HEK293 (cell line): ENCODE measurements at regions not wholly inside any gene's neighbourhood (a gene's known extent, or its start where the extent isn't known, plus 50 kb on each side); places are given as distances from the start of the nearest gene placed in this dataset.

ENCODE experiments used
- CTCF ChIA-PET: fragments of 350-600 bp; formaldehyde crosslinking; extraction: SDS; loops from one replicate; lab custom pipeline; 2021; ENCODE audit warnings: antibody characterized with exemption; lab: Yijun Ruan, JAX
- POLR2A ChIA-PET: fragments of 300-600 bp; formaldehyde crosslinking; extraction: SDS; loops from one replicate; lab custom pipeline; 2020; ENCODE audit warnings: antibody characterized with exemption, inconsistent platforms; lab: Yijun Ruan, JAX
- H3K27ac ChIP-seq: fragments of 200-500 bp; sonication (Bioruptor generic); 2 replicates; pipeline ENCODE4 v1.5.1; 2014; ENCODE audit warnings: low read depth, low read length, control low read depth, inconsistent platforms; ENCODE audit errors: extremely low read depth
- H3K36me3 ChIP-seq, 2 experiments: fragments of 200-500 bp in 1 of 2; sonication (Bioruptor generic) in 1 of 2; 1 replicate in 1 of 2; 2 replicates in 1 of 2; pipeline ENCODE4 v1.5.1; 2014 to 2017; ENCODE audit warnings: inconsistent platforms in 2 of 2, low read length in 2 of 2; ENCODE audit not compliant: control insufficient read depth in 2 of 2, insufficient read depth in 1 of 2
- H3K4me1 ChIP-seq: fragments of 200-500 bp; sonication (Bioruptor generic); 2 replicates; pipeline ENCODE4 v1.5.1; 2014; ENCODE audit warnings: mild to moderate bottlenecking, low read length, inconsistent platforms; ENCODE audit not compliant: control insufficient read depth, insufficient read depth
- H3K4me3 ChIP-seq: 2 replicates; pipeline ENCODE4 v1.5.1; 2011; ENCODE audit warnings: low read depth, mild to moderate bottlenecking, control low read depth, low read length, moderate library complexity
- H3K9me3 ChIP-seq: fragments of 200-500 bp; sonication (Bioruptor generic); 2 replicates; pipeline ENCODE4 v1.5.1; 2014; ENCODE audit warnings: low read depth, low read length, inconsistent platforms; ENCODE audit not compliant: control insufficient read depth, insufficient read depth
- HOXA7 ChIP-seq: sonication (generic); formaldehyde crosslinking; IDR thresholded peaks from 2 replicates; pipeline ENCODE4 v1.8.1; 2022; ENCODE audit warnings: missing genetic modification reagents, borderline replicate concordance
- HOXC10 ChIP-seq: sonication (generic); formaldehyde crosslinking; IDR thresholded peaks from 2 replicates; pipeline ENCODE4 v1.8.1; 2023; ENCODE audit warnings: mild to moderate bottlenecking, missing genetic modification reagents
- MYNN ChIP-seq: fragments of 450-650 bp; formaldehyde crosslinking; IDR thresholded peaks from 2 replicates; pipeline ENCODE4 v1.5.1; 2016; ENCODE audit warnings: missing biosample characterization, missing genetic modification characterization, borderline replicate concordance
- OSR2 ChIP-seq: fragments of 450-650 bp; formaldehyde crosslinking; IDR thresholded peaks from 2 replicates; pipeline ENCODE4 v1.5.1; 2016; ENCODE audit warnings: missing biosample characterization, missing genetic modification characterization
- ZBTB21 ChIP-seq: fragments of 450-650 bp; formaldehyde crosslinking; IDR thresholded peaks from 2 replicates; pipeline ENCODE4 v1.5.1; 2017; ENCODE audit warnings: missing biosample characterization, missing genetic modification characterization
- ZIC2 ChIP-seq: fragments of 450-650 bp; formaldehyde crosslinking; IDR thresholded peaks from 2 replicates; pipeline ENCODE4 v1.5.1; 2016; ENCODE audit warnings: missing biosample characterization, missing genetic modification characterization
- ZNF174 ChIP-seq: fragments of 450-650 bp; formaldehyde crosslinking; IDR thresholded peaks from 2 replicates; pipeline ENCODE4 v1.5.0; 2017; ENCODE audit warnings: missing biosample characterization, mild to moderate bottlenecking, missing genetic modification characterization
- ZNF239 ChIP-seq: fragments of 450-650 bp; formaldehyde crosslinking; IDR thresholded peaks from 2 replicates; pipeline ENCODE4 v1.5.1; 2016; ENCODE audit warnings: missing biosample characterization, missing genetic modification characterization
- ZNF354C ChIP-seq: fragments of 450-650 bp; formaldehyde crosslinking; IDR thresholded peaks from 2 replicates; pipeline ENCODE4 v1.5.1; 2016; ENCODE audit warnings: missing biosample characterization, missing genetic modification characterization, low read depth, borderline replicate concordance
- ZNF37A ChIP-seq: fragments of 450-650 bp; IDR thresholded peaks from 2 replicates; pipeline ENCODE4 v1.5.1; 2018; ENCODE audit warnings: missing biosample characterization, missing genetic modification characterization
- ZNF426 ChIP-seq: fragments of 450-650 bp; formaldehyde crosslinking; IDR thresholded peaks from 2 replicates; pipeline ENCODE4 v1.5.1; 2017; ENCODE audit warnings: missing biosample characterization, missing genetic modification characterization, mild to moderate bottlenecking, inconsistent platforms, moderate library complexity
- ZNF473 ChIP-seq: fragments of 450-650 bp; formaldehyde crosslinking; IDR thresholded peaks from 2 replicates; pipeline ENCODE4 v1.5.1; 2017; ENCODE audit warnings: missing biosample characterization, missing genetic modification characterization
- ZNF571 ChIP-seq: fragments of 450-650 bp; formaldehyde crosslinking; IDR thresholded peaks from 2 replicates; pipeline ENCODE4 v1.5.0; 2017; ENCODE audit warnings: missing biosample characterization, missing genetic modification characterization
- ZNF585B ChIP-seq: fragments of 450-650 bp; formaldehyde crosslinking; IDR thresholded peaks from 2 replicates; pipeline ENCODE4 v1.5.1; 2016; ENCODE audit warnings: missing biosample characterization, missing genetic modification characterization
- ZSCAN30 ChIP-seq: fragments of 450-650 bp; IDR thresholded peaks from 2 replicates; pipeline ENCODE4 v1.5.1; 2018; ENCODE audit warnings: missing biosample characterization, mild to moderate bottlenecking, missing genetic modification characterization, moderate library complexity
- TF ChIP-seq, protein P1 (sequence below): fragments of 450-650 bp; formaldehyde crosslinking; IDR thresholded peaks from 2 replicates; pipeline ENCODE4 v1.5.1; 2017; ENCODE audit warnings: missing biosample characterization, missing genetic modification characterization
- TF ChIP-seq, protein P2 (sequence below): fragments of 450-650 bp; formaldehyde crosslinking; IDR thresholded peaks from 2 replicates; pipeline ENCODE4 v1.5.1; 2016; ENCODE audit warnings: missing biosample characterization, missing genetic modification characterization

DNA sequence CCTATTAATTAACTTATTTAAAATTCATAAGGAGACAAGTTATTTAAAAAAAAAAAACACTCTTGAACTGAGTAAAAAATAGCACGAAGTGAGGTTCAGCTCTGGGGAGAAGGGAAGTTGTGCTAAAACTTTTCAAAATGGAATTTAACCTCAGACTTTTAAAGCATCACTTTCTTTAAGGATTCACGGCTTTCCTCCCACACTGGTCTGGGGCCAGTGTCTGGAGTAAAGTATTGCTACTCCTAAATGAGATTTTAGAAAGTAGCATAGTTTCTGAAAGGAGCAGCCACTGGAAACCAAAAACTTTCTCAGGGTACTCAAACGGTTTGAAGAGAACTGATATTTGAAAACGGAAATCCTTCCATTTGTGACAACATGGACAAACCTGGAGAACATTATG, 97.7 kb upstream of the CYP1B1 start:
- Histone ChIP-seq H3K27ac (no peak overlapping the region), H3K4me3 (no peak overlapping the region), H3K9me3 (no peaks in the 10 kb centered on the region), H3K4me1 (no peaks in the 10 kb centered on the region), H3K36me3 (no peaks in the 10 kb centered on the region)
- CTCF ChIA-PET: interaction anchor here (0.7 kb wide), 1 partner anchor 24 kb away, joined by 3 read pairs; no protein-coding TSS in a partner anchor
- POLR2A ChIA-PET: no interaction called here
- TF ChIP-seq MYNN (tag by site-specific recombination): no peak
- no peak for TF ChIP-seq ZSCAN30 (tag by site-specific recombination)
- no peak for TF ChIP-seq ZBTB21
- TF ChIP-seq, all 188 proteins: peak for 0

DNA sequence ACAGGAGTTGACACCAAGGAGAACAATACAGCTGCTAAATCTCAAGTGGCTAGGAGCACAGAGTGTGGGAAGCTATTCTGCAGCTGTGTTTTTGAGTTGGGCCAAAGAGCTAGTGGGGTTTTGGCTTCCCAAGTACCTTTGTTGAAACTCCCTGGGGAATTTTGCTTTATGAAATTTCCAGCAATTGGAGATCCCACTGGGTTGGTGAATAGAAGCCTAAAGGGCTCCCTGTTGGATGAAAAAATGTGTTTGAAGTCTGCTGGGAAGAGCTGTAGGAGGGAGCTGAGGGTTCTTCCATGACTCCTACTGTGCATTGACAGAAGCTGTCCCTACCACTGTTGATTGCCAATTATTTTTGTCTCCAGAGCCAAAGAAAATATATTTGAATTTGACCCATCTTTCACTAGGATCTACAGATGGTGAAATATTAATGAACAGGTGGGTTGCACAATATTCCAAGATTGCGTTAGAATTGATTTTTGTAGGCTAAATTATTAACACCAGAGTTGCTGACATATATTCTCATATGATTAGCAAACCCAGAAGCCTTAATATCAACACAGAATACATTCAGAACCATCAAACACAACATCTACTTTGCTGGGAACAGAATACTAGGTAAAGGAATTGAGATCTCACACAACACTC, 95.4 kb upstream of the CYP1B1 start:
- no peak overlapping the region for H3K27ac ChIP-seq
- H3K4me1 ChIP-seq: no peaks in the 10 kb centered on the region
- H3K4me3 ChIP-seq: no peak overlapping the region
- TF ChIP-seq ZNF473: no peak
- TF ChIP-seq ZIC2: peak; percentile 77
- TF ChIP-seq, all 188 proteins: peak for 1
- no peaks in the 10 kb centered on the region for H3K36me3 ChIP-seq
- ChIA-PET POLR2A (interaction anchor here (0.6 kb wide), 1 partner anchor 189 kb away, joined by 7 read pairs; no protein-coding TSS in a partner anchor), CTCF (interaction anchor here (0.9 to 1.0 kb wide), 2 partner anchors 8 to 56 kb away, joined by 3 read pairs; no protein-coding TSS in a partner anchor)
- H3K9me3 ChIP-seq: no peaks in the 10 kb centered on the region

DNA sequence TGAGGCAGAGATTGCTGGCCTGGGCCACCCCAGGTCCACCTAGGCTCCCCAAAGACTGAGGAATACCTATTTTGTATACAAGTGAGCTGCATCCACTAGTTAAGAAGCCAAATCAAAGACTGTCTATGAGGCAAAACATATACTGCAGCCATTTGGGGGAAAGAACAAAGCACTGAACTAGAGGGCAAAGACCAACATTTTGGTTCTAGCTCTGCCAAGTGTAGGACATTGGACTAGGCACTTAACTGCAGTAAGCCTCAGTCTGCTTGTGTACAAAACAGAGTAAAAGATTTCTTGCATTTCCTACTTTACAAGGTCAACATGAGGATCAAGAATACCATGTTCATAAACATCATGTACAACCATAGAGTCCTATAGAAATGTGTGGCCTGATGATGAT, 94.8 kb upstream of the CYP1B1 start:
- TF ChIP-seq HOXC10: no peak
- CTCF ChIA-PET: interaction anchor here (0.9 kb wide), 1 partner anchor 55 kb away, joined by 3 read pairs; no protein-coding TSS in a partner anchor

DNA sequence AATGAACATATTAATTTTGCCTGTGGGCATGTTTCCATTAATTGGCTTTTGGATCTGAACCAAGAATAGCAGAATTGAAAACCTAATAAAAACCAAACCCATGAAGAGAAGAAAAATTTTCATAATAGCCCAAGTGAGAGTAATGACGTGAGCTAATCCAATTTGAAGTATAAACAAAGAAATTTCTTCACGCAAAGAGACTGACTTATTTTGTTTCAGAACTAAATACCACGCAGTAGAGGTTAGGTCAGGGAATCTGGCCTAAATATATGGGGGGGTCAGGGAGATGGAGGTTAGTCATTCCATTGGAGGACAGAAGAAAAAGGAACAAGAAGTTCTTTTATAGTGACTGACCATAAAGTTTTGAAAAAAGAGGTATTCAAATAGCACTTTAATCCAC, 94.1 kb upstream of the CYP1B1 start:
- H3K9me3 ChIP-seq: no peaks in the 10 kb centered on the region
- no peaks in the 10 kb centered on the region for H3K4me1 ChIP-seq
- TF ChIP-seq ZNF571 (tag by site-specific recombination): no peak
- no peak for TF ChIP-seq ZNF354C
- TF ChIP-seq, protein P1, sequence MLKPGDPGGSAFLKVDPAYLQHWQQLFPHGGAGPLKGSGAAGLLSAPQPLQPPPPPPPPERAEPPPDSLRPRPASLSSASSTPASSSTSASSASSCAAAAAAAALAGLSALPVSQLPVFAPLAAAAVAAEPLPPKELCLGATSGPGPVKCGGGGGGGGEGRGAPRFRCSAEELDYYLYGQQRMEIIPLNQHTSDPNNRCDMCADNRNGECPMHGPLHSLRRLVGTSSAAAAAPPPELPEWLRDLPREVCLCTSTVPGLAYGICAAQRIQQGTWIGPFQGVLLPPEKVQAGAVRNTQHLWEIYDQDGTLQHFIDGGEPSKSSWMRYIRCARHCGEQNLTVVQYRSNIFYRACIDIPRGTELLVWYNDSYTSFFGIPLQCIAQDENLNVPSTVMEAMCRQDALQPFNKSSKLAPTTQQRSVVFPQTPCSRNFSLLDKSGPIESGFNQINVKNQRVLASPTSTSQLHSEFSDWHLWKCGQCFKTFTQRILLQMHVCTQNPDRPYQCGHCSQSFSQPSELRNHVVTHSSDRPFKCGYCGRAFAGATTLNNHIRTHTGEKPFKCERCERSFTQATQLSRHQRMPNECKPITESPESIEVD (tag by site-specific recombination): no peak
- no peak for TF ChIP-seq HOXA7 (CRISPR knock-in tag)
- TF ChIP-seq OSR2 (tag by site-specific recombination): no peak
- no peak for TF ChIP-seq ZNF239
- no peak for TF ChIP-seq ZNF426 (tag by site-specific recombination)
- TF ChIP-seq ZNF174 (tag by site-specific recombination): no peak
- TF ChIP-seq ZNF37A (tag by site-specific recombination): no peak
- TF ChIP-seq ZNF585B (tag by site-specific recombination): no peak
- TF ChIP-seq, protein P2, sequence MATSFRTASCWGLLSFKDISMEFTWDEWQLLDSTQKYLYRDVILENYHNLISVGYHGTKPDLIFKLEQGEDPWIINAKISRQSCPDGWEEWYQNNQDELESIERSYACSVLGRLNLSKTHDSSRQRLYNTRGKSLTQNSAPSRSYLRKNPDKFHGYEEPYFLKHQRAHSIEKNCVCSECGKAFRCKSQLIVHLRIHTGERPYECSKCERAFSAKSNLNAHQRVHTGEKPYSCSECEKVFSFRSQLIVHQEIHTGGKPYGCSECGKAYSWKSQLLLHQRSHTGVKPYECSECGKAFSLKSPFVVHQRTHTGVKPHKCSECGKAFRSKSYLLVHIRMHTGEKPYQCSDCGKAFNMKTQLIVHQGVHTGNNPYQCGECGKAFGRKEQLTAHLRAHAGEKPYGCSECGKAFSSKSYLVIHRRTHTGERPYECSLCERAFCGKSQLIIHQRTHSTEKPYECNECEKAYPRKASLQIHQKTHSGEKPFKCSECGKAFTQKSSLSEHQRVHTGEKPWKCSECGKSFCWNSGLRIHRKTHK (tag by site-specific recombination): no peak
- H3K36me3 ChIP-seq: no peaks in the 10 kb centered on the region
- H3K4me3 ChIP-seq: no peak overlapping the region
- POLR2A ChIA-PET: no interaction called here
- CTCF ChIA-PET: interaction anchor here (0.7 kb wide), 1 partner anchor 514 kb away, joined by 3 read pairs; no protein-coding TSS in a partner anchor
- no peak overlapping the region for H3K27ac ChIP-seq

More for the DNA sequence above, 94.8 kb upstream of the CYP1B1 start:
- POLR2A ChIA-PET: interaction anchor here (0.6 kb wide), 1 partner anchor 189 kb away, joined by 7 read pairs; no protein-coding TSS in a partner anchor
- Histone ChIP-seq H3K4me3 (no peak overlapping the region), H3K27ac (no peak overlapping the region), H3K9me3 (no peaks in the 10 kb centered on the region), H3K36me3 (no peaks in the 10 kb centered on the region), H3K4me1 (no peaks in the 10 kb centered on the region)
